Transverse colon (tissue), 4 donors: ENCODE measurements at regions not wholly inside any gene's neighbourhood (a gene's known extent, or its start where the extent isn't known, plus 50 kb on each side); places are given as distances from the start of the nearest gene placed in this dataset.

Experiments
- DNase-seq: peaks from one replicate; pipeline ENCODE4 v3.0.0-alpha.2; 2019
- H3K27ac ChIP-seq, 4 donors: fragments of 200-600 bp; sonication (generic); 2 replicates each; pipeline ENCODE4 v1.5.1; 2016 to 2018; ENCODE audit warnings: inconsistent platforms in 4 of 4
- H3K27me3 ChIP-seq: fragments of 200-600 bp; sonication (generic); 2 replicates; pipeline ENCODE4 v1.5.1; 2017; ENCODE audit warnings: inconsistent platforms
- H3K36me3 ChIP-seq, 4 donors: fragments of 200-600 bp; sonication (generic); 2 replicates each; pipeline ENCODE4 v1.5.1; 2017 to 2019; ENCODE audit warnings: inconsistent platforms in 4 of 4
- H3K4me1 ChIP-seq, 4 donors: fragments of 200-600 bp; sonication (generic); 2 replicates each; pipeline ENCODE4 v1.5.1; 2017 to 2020; ENCODE audit warnings: inconsistent platforms in 4 of 4
- H3K4me3 ChIP-seq, 4 donors: fragments of 200-600 bp; sonication (generic); 1 replicate in 1 of 4; 2 replicates in 3 of 4; pipeline versions ENCODE4 v1.5.1 to v1.6.1; 2017 to 2019; ENCODE audit warnings: inconsistent platforms in 4 of 4
- H3K9me3 ChIP-seq, 2 donors: fragments of 200-600 bp; sonication (generic); 2 replicates each; pipeline ENCODE4 v1.5.1; 2017 to 2019; ENCODE audit warnings: inconsistent platforms in 2 of 2
- CTCF ChIP-seq, 5 experiments: fragments of 200-600 bp in 3 of 5; fragments of 450-650 bp in 2 of 5; sonication (generic) in 3 of 5; IDR thresholded peaks; 1 replicate in 2 of 5; 2 replicates in 3 of 5; pipeline ENCODE4 v1.5.1; 2016 to 2017; ENCODE audit warnings: antibody characterized with exemption in 5 of 5, inconsistent platforms in 3 of 5, mild to moderate bottlenecking in 2 of 5, moderate library complexity in 1 of 5
- EP300 ChIP-seq: sonication (generic); formaldehyde crosslinking; IDR thresholded peaks from one replicate; pipeline ENCODE4 v1.6.1; 2017; ENCODE audit warnings: antibody characterized with exemption, low read depth
- POLR2A ChIP-seq: fragments of 450-650 bp; IDR thresholded peaks from one replicate; pipeline ENCODE4 v1.6.1; 2016; ENCODE audit warnings: antibody characterized with exemption, mild to moderate bottlenecking, moderate library complexity
- POLR2AphosphoS5 ChIP-seq, 3 donors: sonication (generic); formaldehyde crosslinking; IDR thresholded peaks; one replicate each; pipeline ENCODE4 v1.6.1; 2016; ENCODE audit warnings: antibody characterized with exemption in 3 of 3
- WGBS, 2 donors: methylation state at CpG; one replicate each; pipeline ENCODE4 v1.1.5; 2018; ENCODE audit warnings: low coverage in 1 of 2; 5-methylcytosine and 5-hydroxymethylcytosine counted together
- in situ Hi-C, 4 donors: fragments of 200-750 bp; cut with MboI; loops; one replicate each; pipeline versions ENCODE4 v1.15.0 to v1.15.1; 2017; ENCODE audit warnings: low sequenced_read_pairs in 3 of 4, low pct_ligation_motif_present in 1 of 4, low pct_unique_long_range_greater_than_20kb in 1 of 4
- intact Hi-C: fragments of 100-400 bp; cut with DNase I; formaldehyde crosslinking; loops from one replicate; pipeline ENCODE4 v1.15.1; 2023; ENCODE audit warnings: low total_unique reads

DNA sequence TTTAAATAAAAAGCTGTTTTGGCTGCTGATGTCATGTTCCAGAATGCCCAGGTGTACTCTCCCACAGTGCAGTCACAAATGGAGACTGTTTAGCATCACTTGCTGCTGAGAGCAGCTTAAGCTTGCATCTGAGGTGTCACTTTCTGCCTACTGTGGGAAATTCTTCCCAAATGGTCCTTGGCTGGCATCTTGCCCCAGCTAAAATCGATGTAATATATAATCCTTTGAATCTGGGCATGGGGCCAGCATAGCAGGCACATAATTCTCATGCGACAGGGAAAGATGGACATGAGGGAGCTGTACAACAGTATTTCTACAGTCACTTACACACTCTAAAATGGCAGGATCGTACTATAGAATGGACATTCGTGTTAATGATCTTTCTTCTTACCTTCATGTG, 144.3 kb downstream of the MACIR start:
- no peak for DNase-seq
- in situ Hi-C loops = no loop called here
- WGBS, 2 donors = 62 to 100% methylated on average over 2 to 4 of the region's 4 CpGs

GRCh38 chr5:103397739-103398581, 139.4 kb downstream of the MACIR start:
- no peaks in the 10 kb centered on the region for H3K4me1 ChIP-seq
- no peaks in the 10 kb centered on the region for H3K9me3 ChIP-seq
- no peak overlapping the region for H3K27ac ChIP-seq
- in situ Hi-C loops (no loop called here), intact Hi-C loops (no loop called here)
- no peak for DNase-seq
- WGBS, 2 donors = 83 to 91% methylated on average over 8 of the region's 8 CpGs
- TF ChIP-seq POLR2A (no peak), EP300 (no peak), POLR2AphosphoS5 (IDR thresholded peaks at IDR 0.05) (no peak), CTCF (IDR thresholded peaks at IDR 0.05) (no peak)
- no peaks in the 10 kb centered on the region for H3K36me3 ChIP-seq
- no peaks in the 10 kb centered on the region for H3K27me3 ChIP-seq
- H3K4me3 ChIP-seq = no peak overlapping the region

More for the DNA sequence above, 144.3 kb downstream of the MACIR start:
- Histone ChIP-seq H3K36me3 (no peaks in the 10 kb centered on the region), H3K27me3 (no peaks in the 10 kb centered on the region), H3K27ac (no peak overlapping the region), H3K4me1 (no peaks in the 10 kb centered on the region), H3K9me3 (no peaks in the 10 kb centered on the region), H3K4me3 (no peak overlapping the region)
- intact Hi-C loops = no loop called here
- TF ChIP-seq POLR2A = no peak
- TF ChIP-seq EP300 = no peak
- no peak for TF ChIP-seq CTCF (IDR thresholded peaks at IDR 0.05)
- TF ChIP-seq POLR2AphosphoS5 (IDR thresholded peaks at IDR 0.05) = no peak

DNA sequence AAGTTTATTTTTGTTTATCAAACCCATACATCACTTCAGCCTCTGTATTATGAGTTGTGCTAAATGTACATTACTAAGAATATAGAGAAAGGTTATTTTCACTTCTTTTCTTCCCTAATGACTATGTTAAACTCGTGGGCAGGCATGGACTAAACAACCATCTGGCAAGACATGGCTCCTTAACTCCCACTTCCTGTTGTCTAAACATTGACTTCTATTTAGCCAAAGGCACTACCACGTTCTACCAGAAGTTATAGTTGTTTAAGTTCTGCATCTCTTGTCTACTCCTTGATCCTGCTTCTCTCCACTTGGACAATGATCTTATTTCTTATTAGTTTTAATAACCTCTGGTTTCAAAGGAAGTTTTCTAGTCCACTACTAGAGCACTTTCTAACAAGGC, 136.1 kb downstream of the MACIR start:
- no peak for DNase-seq
- no peak for TF ChIP-seq EP300
- no peak for TF ChIP-seq CTCF (IDR thresholded peaks at IDR 0.05)
- no peak for TF ChIP-seq POLR2A
- no peak for TF ChIP-seq POLR2AphosphoS5 (IDR thresholded peaks at IDR 0.05)
- in situ Hi-C loops = no loop called here
- H3K36me3 ChIP-seq = no peaks in the 10 kb centered on the region
- 34 to 39% methylated on average over 2 of the region's 2 CpGs for WGBS, 2 donors
- H3K27ac ChIP-seq = no peak overlapping the region
- H3K27me3 ChIP-seq = no peaks in the 10 kb centered on the region
- H3K4me3 ChIP-seq = no peak overlapping the region
- H3K4me1 ChIP-seq = no peaks in the 10 kb centered on the region
- intact Hi-C loops = no loop called here
- H3K9me3 ChIP-seq = no peaks in the 10 kb centered on the region

DNA sequence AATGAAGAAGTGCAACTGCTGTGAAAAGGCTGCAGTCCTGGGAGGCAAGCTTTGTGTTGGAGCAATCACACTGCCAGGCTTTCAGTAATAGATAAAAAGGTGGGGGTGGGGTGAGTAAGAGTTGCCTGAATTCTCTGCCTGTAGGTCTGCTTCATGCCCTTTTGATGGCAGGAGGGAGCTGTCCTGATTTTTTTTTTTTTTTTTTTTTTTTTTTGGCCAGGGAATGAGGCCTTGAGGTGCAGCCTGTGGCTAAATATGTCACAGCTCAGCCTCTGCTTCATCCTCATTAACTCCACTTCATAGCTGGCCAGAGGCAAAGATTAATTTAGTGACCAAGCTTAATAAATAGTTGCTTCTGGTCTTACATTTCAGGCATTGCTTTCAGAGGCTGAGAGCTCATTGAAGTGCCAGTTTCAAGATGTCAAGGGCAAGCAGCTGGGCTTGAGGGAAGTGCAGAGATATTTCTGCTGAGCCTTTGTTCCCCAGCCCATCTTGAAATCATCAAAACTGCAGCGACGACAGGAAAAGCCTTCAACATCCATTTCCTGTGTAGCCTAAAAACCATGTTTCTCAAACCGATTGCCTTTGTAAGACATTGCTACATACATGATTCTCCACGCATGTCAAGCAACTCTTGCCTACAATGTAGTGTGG, 134.7 kb downstream of the MACIR start:
- no peaks in the 10 kb centered on the region for H3K9me3 ChIP-seq
- H3K27ac ChIP-seq = no peak overlapping the region
- no peak overlapping the region for H3K4me3 ChIP-seq
- TF ChIP-seq POLR2A (no peak), CTCF (IDR thresholded peaks at IDR 0.05) (no peak), POLR2AphosphoS5 (IDR thresholded peaks at IDR 0.05) (no peak), EP300 (no peak)
- H3K4me1 ChIP-seq = no peaks in the 10 kb centered on the region
- no peaks in the 10 kb centered on the region for H3K27me3 ChIP-seq
- in situ Hi-C loops (no loop called here), intact Hi-C loops (no loop called here)
- WGBS, 2 donors = 42 to 78% methylated on average over 4 of the region's 4 CpGs
- DNase-seq = no peak
- H3K36me3 ChIP-seq = no peaks in the 10 kb centered on the region
